ENCODE measurements at regions not wholly inside any gene's neighbourhood (a gene's known extent, or its start where the extent isn't known, plus 50 kb on each side); places are given as distances from the start of the nearest gene placed in this dataset.

DNA sequence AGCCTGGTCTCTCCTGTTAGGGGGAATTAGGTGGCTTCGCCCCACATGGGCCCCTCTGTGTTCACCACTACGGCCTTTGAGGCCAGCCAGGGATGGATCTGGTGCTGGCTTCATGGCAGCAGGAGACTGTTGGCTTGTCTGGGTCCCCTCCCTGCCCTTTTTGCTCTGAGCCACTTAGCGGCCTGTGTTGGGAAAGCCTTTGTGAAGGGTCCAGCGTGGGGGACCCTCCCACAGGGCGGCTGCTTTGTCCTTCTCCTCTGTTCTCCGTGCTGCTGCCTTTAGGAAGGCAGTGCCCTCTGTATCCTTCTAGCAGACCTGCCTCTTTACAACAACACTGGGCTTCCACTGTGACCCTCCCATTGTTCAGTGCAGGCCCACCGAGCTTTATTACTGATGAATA, 118.4 kb downstream of the TSN start:
- no peak for TF ChIP-seq GABPA (IDR thresholded peaks at IDR 0.05; ENCODE audit: low read depth)
- TF ChIP-seq, protein P1, sequence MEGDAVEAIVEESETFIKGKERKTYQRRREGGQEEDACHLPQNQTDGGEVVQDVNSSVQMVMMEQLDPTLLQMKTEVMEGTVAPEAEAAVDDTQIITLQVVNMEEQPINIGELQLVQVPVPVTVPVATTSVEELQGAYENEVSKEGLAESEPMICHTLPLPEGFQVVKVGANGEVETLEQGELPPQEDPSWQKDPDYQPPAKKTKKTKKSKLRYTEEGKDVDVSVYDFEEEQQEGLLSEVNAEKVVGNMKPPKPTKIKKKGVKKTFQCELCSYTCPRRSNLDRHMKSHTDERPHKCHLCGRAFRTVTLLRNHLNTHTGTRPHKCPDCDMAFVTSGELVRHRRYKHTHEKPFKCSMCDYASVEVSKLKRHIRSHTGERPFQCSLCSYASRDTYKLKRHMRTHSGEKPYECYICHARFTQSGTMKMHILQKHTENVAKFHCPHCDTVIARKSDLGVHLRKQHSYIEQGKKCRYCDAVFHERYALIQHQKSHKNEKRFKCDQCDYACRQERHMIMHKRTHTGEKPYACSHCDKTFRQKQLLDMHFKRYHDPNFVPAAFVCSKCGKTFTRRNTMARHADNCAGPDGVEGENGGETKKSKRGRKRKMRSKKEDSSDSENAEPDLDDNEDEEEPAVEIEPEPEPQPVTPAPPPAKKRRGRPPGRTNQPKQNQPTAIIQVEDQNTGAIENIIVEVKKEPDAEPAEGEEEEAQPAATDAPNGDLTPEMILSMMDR (IDR thresholded peaks at IDR 0.05; ENCODE audit: insufficient read depth, low read length): no peak
- TF ChIP-seq POLR2AphosphoS5 (IDR thresholded peaks at IDR 0.05; ENCODE audit: low read depth): no peak
- TF ChIP-seq SPI1 (IDR thresholded peaks at IDR 0.05; ENCODE audit: borderline replicate concordance, low read depth): no peak

Measured in HL-60 (cell line).